NB4 (cell line): ENCODE measurements at regions not wholly inside any gene's neighbourhood (a gene's known extent, or its start where the extent isn't known, plus 50 kb on each side); places are given as distances from the start of the nearest gene placed in this dataset.

ENCODE experiments used
- CTCF ChIP-seq: IDR thresholded peaks from one replicate; pipeline ENCODE4 v1.5.1; 2012; ENCODE audit warnings: low read depth, low read length
- POLR2A ChIP-seq: IDR thresholded peaks from 2 replicates; pipeline ENCODE4 v1.6.1; 2011; ENCODE audit warnings: mild to moderate bottlenecking; ENCODE audit not compliant: insufficient read length; ENCODE audit errors: extremely low read depth

DNA sequence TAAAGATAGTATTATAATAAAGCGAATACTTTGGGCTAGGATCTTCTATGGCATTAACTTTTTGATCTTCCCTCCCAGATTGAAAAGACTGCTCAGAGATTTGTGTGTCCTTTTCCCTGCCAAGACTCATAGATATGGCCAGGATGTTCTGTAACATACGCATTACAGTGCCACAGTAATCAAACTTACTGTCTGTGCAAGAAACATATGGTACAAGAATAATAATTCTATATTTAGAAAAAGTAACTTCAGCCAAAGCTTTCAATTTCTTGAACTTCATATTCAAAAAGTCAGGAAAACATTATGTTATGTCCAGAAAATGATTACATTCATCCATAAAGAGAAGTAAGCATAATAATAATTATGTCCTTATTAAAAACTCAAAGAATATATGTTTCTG is 100.9 kb upstream of the GUCY1A1 start:
- TF ChIP-seq POLR2A (no peak), CTCF (no peak)
